HAP-1 (cell line): ENCODE measurements at regions not wholly inside any gene's neighbourhood (a gene's known extent, or its start where the extent isn't known, plus 50 kb on each side); places are given as distances from the start of the nearest gene placed in this dataset.

ENCODE experiments used
- DNase-seq, 2 experiments: peaks; one replicate each; pipeline ENCODE4 v3.0.0-alpha.2; 2016 to 2020; ENCODE audit warnings: low spot score in 2 of 2
- H3K27me3 ChIP-seq: fragments of 250-450 bp; sonication (Bioruptor Pico); 2 replicates; pipeline ENCODE4 v1.5.1; 2020; ENCODE audit warnings: low read depth, mild to moderate bottlenecking, moderate library complexity
- H3K36me3 ChIP-seq: fragments of 250-450 bp; sonication (Bioruptor Pico); replicated peaks from 2 replicates; pipeline ENCODE4 v1.5.1; 2020; ENCODE audit warnings: mild to moderate bottlenecking
- H3K4me1 ChIP-seq: fragments of 250-450 bp; sonication (Bioruptor Pico); 2 replicates; pipeline ENCODE4 v1.5.1; 2020; ENCODE audit warnings: mild to moderate bottlenecking
- H3K4me3 ChIP-seq: fragments of 250-450 bp; sonication (Bioruptor Pico); 2 replicates; pipeline ENCODE4 v1.5.1; 2020; ENCODE audit warnings: mild to moderate bottlenecking, moderate library complexity
- H3K9me3 ChIP-seq: fragments of 250-450 bp; sonication (Bioruptor Pico); 2 replicates; pipeline ENCODE4 v1.5.1; 2020; ENCODE audit warnings: mild to moderate bottlenecking, moderate library complexity
- in situ Hi-C: fragments of 300-500 bp; cut with MboI; formaldehyde crosslinking; loops from 3 replicates; pipeline ENCODE4 v1.14.3; 2020; ENCODE audit warnings: low sequenced_read_pairs, inconsistent platforms, mixed read lengths

GRCh38 chr12:24418157-24418556, 468.7 kb upstream of the SOX5 start:
- Histone ChIP-seq H3K36me3 (no peaks in the 10 kb centered on the region), H3K4me1 (no peaks in the 10 kb centered on the region), H3K4me3 (no peak overlapping the region), H3K27me3 (no peaks in the 10 kb centered on the region), H3K9me3 (no peaks in the 10 kb centered on the region)
- in situ Hi-C loops = no loop called here
- no peak for DNase-seq

- no peak for DNase-seq
- Histone ChIP-seq H3K9me3 (no peaks in the 10 kb centered on the region), H3K4me1 (no peaks in the 10 kb centered on the region), H3K4me3 (no peak overlapping the region), H3K27me3 (no peaks in the 10 kb centered on the region), H3K36me3 (no peaks in the 10 kb centered on the region)
- in situ Hi-C loops = no loop called here
These were observed 467.1 kb upstream of the SOX5 start for GRCh38 chr12:24416423-24417109.

- Histone ChIP-seq H3K4me3 (no peak overlapping the region), H3K27me3 (no peaks in the 10 kb centered on the region), H3K9me3 (no peaks in the 10 kb centered on the region), H3K4me1 (no peaks in the 10 kb centered on the region), H3K36me3 (no peaks in the 10 kb centered on the region)
- DNase-seq = no peak
- in situ Hi-C loops = no loop called here
These were observed 466.5 kb upstream of the SOX5 start for GRCh38 chr12:24415934-24416333.

GRCh38 chr12:24414480-24414879, 465.0 kb upstream of the SOX5 start:
- Histone ChIP-seq H3K4me1 (no peaks in the 10 kb centered on the region), H3K36me3 (no peaks in the 10 kb centered on the region), H3K27me3 (no peaks in the 10 kb centered on the region), H3K9me3 (no peaks in the 10 kb centered on the region), H3K4me3 (no peak overlapping the region)
- in situ Hi-C loops = no loop called here
- no peak for DNase-seq

- in situ Hi-C loops = no loop called here
- Histone ChIP-seq H3K9me3 (no peaks in the 10 kb centered on the region), H3K36me3 (no peaks in the 10 kb centered on the region), H3K4me1 (no peaks in the 10 kb centered on the region), H3K4me3 (no peak overlapping the region), H3K27me3 (no peaks in the 10 kb centered on the region)
- no peak for DNase-seq
These were observed 462.5 kb upstream of the SOX5 start for GRCh38 chr12:24411948-24412347.

- H3K4me3 ChIP-seq = no peak overlapping the region
- no peaks in the 10 kb centered on the region for H3K9me3 ChIP-seq
- in situ Hi-C loops = no loop called here
- no peaks in the 10 kb centered on the region for H3K27me3 ChIP-seq
- H3K36me3 ChIP-seq = no peaks in the 10 kb centered on the region
- H3K4me1 ChIP-seq = no peaks in the 10 kb centered on the region
- no peak for DNase-seq
These were observed 460.4 kb upstream of the SOX5 start for GRCh38 chr12:24409868-24410267.

- in situ Hi-C loops = no loop called here
- Histone ChIP-seq H3K4me3 (no peak overlapping the region), H3K4me1 (no peaks in the 10 kb centered on the region), H3K9me3 (no peaks in the 10 kb centered on the region), H3K27me3 (no peaks in the 10 kb centered on the region), H3K36me3 (no peaks in the 10 kb centered on the region)
- DNase-seq = no peak
These were observed 458.8 kb upstream of the SOX5 start for GRCh38 chr12:24408305-24408704.

GRCh38 chr12:24407884-24408283, 458.4 kb upstream of the SOX5 start:
- no peak for DNase-seq
- H3K4me3 ChIP-seq = no peak overlapping the region
- H3K27me3 ChIP-seq = no peaks in the 10 kb centered on the region
- no peaks in the 10 kb centered on the region for H3K9me3 ChIP-seq
- no peaks in the 10 kb centered on the region for H3K4me1 ChIP-seq
- no peaks in the 10 kb centered on the region for H3K36me3 ChIP-seq
- in situ Hi-C loops = no loop called here

- no peaks in the 10 kb centered on the region for H3K4me1 ChIP-seq
- H3K27me3 ChIP-seq = peaks cover 2% of the 10 kb centered on the region; the same call in 1 of the 2 replicates
- H3K9me3 ChIP-seq = no peaks in the 10 kb centered on the region
- H3K36me3 ChIP-seq = no peaks in the 10 kb centered on the region
- H3K4me3 ChIP-seq = no peak overlapping the region
- in situ Hi-C loops = no loop called here
- no peak for DNase-seq
These were observed 454.8 kb upstream of the SOX5 start for GRCh38 chr12:24404086-24404815.

- Histone ChIP-seq H3K4me3 (no peak overlapping the region), H3K36me3 (no peaks in the 10 kb centered on the region), H3K27me3 (peaks cover 2% of the 10 kb centered on the region; the same call in 1 of the 2 replicates), H3K9me3 (no peaks in the 10 kb centered on the region), H3K4me1 (no peaks in the 10 kb centered on the region)
- DNase-seq = no peak
- in situ Hi-C loops = no loop called here
These were observed 451.1 kb upstream of the SOX5 start for GRCh38 chr12:24400533-24400932.

- no peak for DNase-seq
- in situ Hi-C loops = no loop called here
These were observed 449.1 kb upstream of the SOX5 start for GRCh38 chr12:24398605-24399004.

GRCh38 chr12:24396224-24396623, 446.8 kb upstream of the SOX5 start:
- Histone ChIP-seq H3K9me3 (no peaks in the 10 kb centered on the region), H3K4me3 (no peak overlapping the region), H3K4me1 (no peaks in the 10 kb centered on the region), H3K27me3 (no peaks in the 10 kb centered on the region), H3K36me3 (no peaks in the 10 kb centered on the region)
- no peak for DNase-seq
- in situ Hi-C loops = no loop called here

More at GRCh38 chr12:24398605-24399004, 449.1 kb upstream of the SOX5 start:
- H3K36me3 ChIP-seq = no peaks in the 10 kb centered on the region
- no peaks in the 10 kb centered on the region for H3K9me3 ChIP-seq
- no peak overlapping the region for H3K4me3 ChIP-seq
- H3K27me3 ChIP-seq = peaks cover 2% of the 10 kb centered on the region; the same call in 1 of the 2 replicates
- no peaks in the 10 kb centered on the region for H3K4me1 ChIP-seq

GRCh38 chr12:24394246-24394645, 444.8 kb upstream of the SOX5 start:
- Histone ChIP-seq H3K4me3 (no peak overlapping the region), H3K9me3 (no peaks in the 10 kb centered on the region), H3K4me1 (no peaks in the 10 kb centered on the region), H3K36me3 (no peaks in the 10 kb centered on the region), H3K27me3 (no peaks in the 10 kb centered on the region)
- DNase-seq = no peak
- in situ Hi-C loops = no loop called here

- Histone ChIP-seq H3K27me3 (no peaks in the 10 kb centered on the region), H3K4me1 (no peaks in the 10 kb centered on the region), H3K36me3 (no peaks in the 10 kb centered on the region), H3K4me3 (no peak overlapping the region), H3K9me3 (no peaks in the 10 kb centered on the region)
- in situ Hi-C loops = no loop called here
- no peak for DNase-seq
These were observed 443.6 kb upstream of the SOX5 start for GRCh38 chr12:24393071-24393470.
